ENCODE measurements at regions not wholly inside any gene's neighbourhood (a gene's known extent, or its start where the extent isn't known, plus 50 kb on each side); places are given as distances from the start of the nearest gene placed in this dataset.

- H3K4me3 ChIP-seq, result no peak overlapping the region
- H3K9me3 ChIP-seq, result no peaks in the 10 kb centered on the region
- no peak overlapping the region for H3K27ac ChIP-seq
- DNase-seq (ENCODE audit: low spot score in 2 of 2), result no peak
- TF ChIP-seq, protein P1, sequence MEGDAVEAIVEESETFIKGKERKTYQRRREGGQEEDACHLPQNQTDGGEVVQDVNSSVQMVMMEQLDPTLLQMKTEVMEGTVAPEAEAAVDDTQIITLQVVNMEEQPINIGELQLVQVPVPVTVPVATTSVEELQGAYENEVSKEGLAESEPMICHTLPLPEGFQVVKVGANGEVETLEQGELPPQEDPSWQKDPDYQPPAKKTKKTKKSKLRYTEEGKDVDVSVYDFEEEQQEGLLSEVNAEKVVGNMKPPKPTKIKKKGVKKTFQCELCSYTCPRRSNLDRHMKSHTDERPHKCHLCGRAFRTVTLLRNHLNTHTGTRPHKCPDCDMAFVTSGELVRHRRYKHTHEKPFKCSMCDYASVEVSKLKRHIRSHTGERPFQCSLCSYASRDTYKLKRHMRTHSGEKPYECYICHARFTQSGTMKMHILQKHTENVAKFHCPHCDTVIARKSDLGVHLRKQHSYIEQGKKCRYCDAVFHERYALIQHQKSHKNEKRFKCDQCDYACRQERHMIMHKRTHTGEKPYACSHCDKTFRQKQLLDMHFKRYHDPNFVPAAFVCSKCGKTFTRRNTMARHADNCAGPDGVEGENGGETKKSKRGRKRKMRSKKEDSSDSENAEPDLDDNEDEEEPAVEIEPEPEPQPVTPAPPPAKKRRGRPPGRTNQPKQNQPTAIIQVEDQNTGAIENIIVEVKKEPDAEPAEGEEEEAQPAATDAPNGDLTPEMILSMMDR (IDR thresholded peaks at IDR 0.05), result no peak
- TF ChIP-seq POLR2A (IDR thresholded peaks at IDR 0.05), result no peak
- TF ChIP-seq POLR2AphosphoS5 (IDR thresholded peaks at IDR 0.05), result no peak
- H3K4me1 ChIP-seq, result no peaks in the 10 kb centered on the region
- H3K27me3 ChIP-seq, result no peaks in the 10 kb centered on the region
- H3K36me3 ChIP-seq, result no peaks in the 10 kb centered on the region
- intact Hi-C loops (cut with DNase I; ENCODE audit: low total_unique reads), result no loop called here
These were observed 168.8 kb upstream of the NDN start for GRCh38 chr15:23855947-23856346.

GRCh38 chr15:23857028-23857641 lies 170.0 kb upstream of the NDN start:
- H3K9me3 ChIP-seq, result no peaks in the 10 kb centered on the region
- no peak overlapping the region for H3K4me3 ChIP-seq
- TF ChIP-seq, protein P1 (IDR thresholded peaks at IDR 0.05), result no peak
- no peak for TF ChIP-seq POLR2A (IDR thresholded peaks at IDR 0.05)
- TF ChIP-seq POLR2AphosphoS5 (IDR thresholded peaks at IDR 0.05), result no peak
- H3K27ac ChIP-seq, result no peak overlapping the region
- no peaks in the 10 kb centered on the region for H3K36me3 ChIP-seq
- DNase-seq (ENCODE audit: low spot score in 2 of 2), result no peak
- intact Hi-C loops (cut with DNase I; ENCODE audit: low total_unique reads), result no loop called here
- no peaks in the 10 kb centered on the region for H3K4me1 ChIP-seq
- no peaks in the 10 kb centered on the region for H3K27me3 ChIP-seq

GRCh38 chr15:23859008-23859407 lies 171.9 kb upstream of the NDN start:
- H3K36me3 ChIP-seq, result no peaks in the 10 kb centered on the region

GRCh38 chr15:23860290-23861245 lies 173.5 kb upstream of the NDN start:
- H3K36me3 ChIP-seq, result no peaks in the 10 kb centered on the region
- H3K9me3 ChIP-seq, result no peaks in the 10 kb centered on the region
- H3K4me3 ChIP-seq, result no peak overlapping the region
- H3K27ac ChIP-seq, result no peak overlapping the region
- TF ChIP-seq POLR2AphosphoS5 (IDR thresholded peaks at IDR 0.05) (no peak), POLR2A (IDR thresholded peaks at IDR 0.05) (no peak)
- TF ChIP-seq, protein P1 (IDR thresholded peaks at IDR 0.05), result no peak
- intact Hi-C loops (cut with DNase I; ENCODE audit: low total_unique reads), result no loop called here
- H3K27me3 ChIP-seq, result no peaks in the 10 kb centered on the region
- no peaks in the 10 kb centered on the region for H3K4me1 ChIP-seq
- DNase-seq (ENCODE audit: low spot score in 2 of 2), result no peak

More at GRCh38 chr15:23859008-23859407, 171.9 kb upstream of the NDN start:
- intact Hi-C loops (cut with DNase I; ENCODE audit: low total_unique reads), result no loop called here
- Histone ChIP-seq H3K4me1 (no peaks in the 10 kb centered on the region), H3K4me3 (no peak overlapping the region), H3K27me3 (no peaks in the 10 kb centered on the region), H3K27ac (no peak overlapping the region), H3K9me3 (no peaks in the 10 kb centered on the region)
- DNase-seq (ENCODE audit: low spot score in 2 of 2), result no peak
- no peak for TF ChIP-seq POLR2A (IDR thresholded peaks at IDR 0.05)
- TF ChIP-seq, protein P1 (IDR thresholded peaks at IDR 0.05), result no peak
- no peak for TF ChIP-seq POLR2AphosphoS5 (IDR thresholded peaks at IDR 0.05)

DNA sequence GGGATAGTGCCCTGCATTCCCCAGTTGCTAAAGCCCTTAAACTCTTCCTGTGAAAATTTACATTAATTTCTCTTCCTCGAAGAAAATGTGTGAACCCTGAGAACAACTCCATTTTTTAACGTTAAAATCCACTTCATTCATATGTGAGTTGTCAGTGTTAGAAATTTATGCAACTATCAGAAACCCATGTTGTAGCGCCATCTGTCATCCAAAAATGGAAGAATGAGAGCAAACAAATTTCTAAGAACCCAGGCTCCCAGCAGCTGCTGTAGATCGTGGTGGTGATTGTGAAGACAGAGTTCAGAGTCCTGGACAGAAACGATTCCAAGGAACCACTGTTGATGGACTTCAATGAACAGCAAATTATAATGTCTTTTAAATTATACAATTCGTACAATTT lies 179.7 kb upstream of the NDN start:
- no peaks in the 10 kb centered on the region for H3K36me3 ChIP-seq

More for the DNA sequence above, 179.7 kb upstream of the NDN start:
- intact Hi-C loops (cut with DNase I; ENCODE audit: low total_unique reads), result no loop called here
- TF ChIP-seq POLR2A (IDR thresholded peaks at IDR 0.05) (no peak), POLR2AphosphoS5 (IDR thresholded peaks at IDR 0.05) (no peak)
- TF ChIP-seq, protein P1 (IDR thresholded peaks at IDR 0.05), result no peak
- Histone ChIP-seq H3K9me3 (no peaks in the 10 kb centered on the region), H3K27ac (no peak overlapping the region), H3K4me3 (no peak overlapping the region), H3K27me3 (peaks cover 0 to 4% of the 10 kb centered on the region in 2 donors), H3K4me1 (no peaks in the 10 kb centered on the region)
- DNase-seq (ENCODE audit: low spot score in 2 of 2), result no peak

Measured in breast epithelium (tissue), 4 donors.